WERI-Rb-1 (cell line): ENCODE measurements at regions not wholly inside any gene's neighbourhood (a gene's known extent, or its start where the extent isn't known, plus 50 kb on each side); places are given as distances from the start of the nearest gene placed in this dataset.

Experiments used
- DNase-seq: peaks from one replicate; pipeline ENCODE4 v3.0.0-alpha.2; 2020
- H3K27ac ChIP-seq: fragments of 250-450 bp; sonication (Bioruptor Pico); 2 replicates; pipeline ENCODE4 v1.5.1; 2020; ENCODE audit warnings: mild to moderate bottlenecking, moderate library complexity
- H3K27me3 ChIP-seq: fragments of 250-450 bp; sonication (Bioruptor Pico); 2 replicates; pipeline ENCODE4 v1.5.1; 2021; ENCODE audit warnings: mild to moderate bottlenecking, low read depth, moderate library complexity; ENCODE audit not compliant: insufficient read depth, severe bottlenecking
- H3K36me3 ChIP-seq: fragments of 250-450 bp; sonication (Bioruptor Pico); 2 replicates; pipeline ENCODE4 v1.5.1; 2020; ENCODE audit warnings: mild to moderate bottlenecking, moderate library complexity
- H3K4me3 ChIP-seq: 2 replicates; pipeline ENCODE4 v1.5.1; 2011; ENCODE audit warnings: low read depth, mild to moderate bottlenecking, control low read depth, low read length
- H3K9me3 ChIP-seq: fragments of 250-450 bp; sonication (Bioruptor Pico); 2 replicates; pipeline ENCODE4 v1.5.1; 2021; ENCODE audit warnings: mild to moderate bottlenecking, moderate library complexity; ENCODE audit not compliant: severe bottlenecking
- TF ChIP-seq, protein P1 (sequence below): IDR thresholded peaks from 2 replicates; pipeline ENCODE4 v1.5.1; 2011; ENCODE audit warnings: low read depth, mild to moderate bottlenecking, control low read depth, inconsistent platforms, low read length

DNA sequence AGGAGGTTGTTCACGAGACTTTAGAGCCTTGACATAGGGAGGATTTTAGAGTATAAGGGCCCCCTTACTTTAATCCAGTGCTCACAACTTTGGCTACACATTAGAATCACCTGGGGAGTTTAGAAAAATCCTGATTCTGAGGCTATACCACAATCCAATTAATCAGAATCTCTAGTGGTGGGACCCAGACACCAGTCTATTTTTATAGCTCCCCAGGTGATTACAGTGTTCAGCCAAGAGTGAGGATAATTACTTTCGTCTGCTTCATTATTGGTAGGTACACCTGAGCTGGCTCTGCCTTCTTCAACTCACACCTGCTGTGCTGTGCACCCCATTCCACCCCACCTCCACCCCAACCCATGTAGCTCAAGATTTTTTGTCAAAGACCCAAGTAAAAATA is 141.3 kb upstream of the EPB41L4A start:
- TF ChIP-seq, protein P1, sequence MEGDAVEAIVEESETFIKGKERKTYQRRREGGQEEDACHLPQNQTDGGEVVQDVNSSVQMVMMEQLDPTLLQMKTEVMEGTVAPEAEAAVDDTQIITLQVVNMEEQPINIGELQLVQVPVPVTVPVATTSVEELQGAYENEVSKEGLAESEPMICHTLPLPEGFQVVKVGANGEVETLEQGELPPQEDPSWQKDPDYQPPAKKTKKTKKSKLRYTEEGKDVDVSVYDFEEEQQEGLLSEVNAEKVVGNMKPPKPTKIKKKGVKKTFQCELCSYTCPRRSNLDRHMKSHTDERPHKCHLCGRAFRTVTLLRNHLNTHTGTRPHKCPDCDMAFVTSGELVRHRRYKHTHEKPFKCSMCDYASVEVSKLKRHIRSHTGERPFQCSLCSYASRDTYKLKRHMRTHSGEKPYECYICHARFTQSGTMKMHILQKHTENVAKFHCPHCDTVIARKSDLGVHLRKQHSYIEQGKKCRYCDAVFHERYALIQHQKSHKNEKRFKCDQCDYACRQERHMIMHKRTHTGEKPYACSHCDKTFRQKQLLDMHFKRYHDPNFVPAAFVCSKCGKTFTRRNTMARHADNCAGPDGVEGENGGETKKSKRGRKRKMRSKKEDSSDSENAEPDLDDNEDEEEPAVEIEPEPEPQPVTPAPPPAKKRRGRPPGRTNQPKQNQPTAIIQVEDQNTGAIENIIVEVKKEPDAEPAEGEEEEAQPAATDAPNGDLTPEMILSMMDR: no peak
- no peak for DNase-seq
- H3K36me3 ChIP-seq: no peaks in the 10 kb centered on the region
- no peak overlapping the region for H3K4me3 ChIP-seq
- H3K27me3 ChIP-seq: no peaks in the 10 kb centered on the region
- no peak overlapping the region for H3K27ac ChIP-seq
- H3K9me3 ChIP-seq: peaks cover 13% of the 10 kb centered on the region

DNA sequence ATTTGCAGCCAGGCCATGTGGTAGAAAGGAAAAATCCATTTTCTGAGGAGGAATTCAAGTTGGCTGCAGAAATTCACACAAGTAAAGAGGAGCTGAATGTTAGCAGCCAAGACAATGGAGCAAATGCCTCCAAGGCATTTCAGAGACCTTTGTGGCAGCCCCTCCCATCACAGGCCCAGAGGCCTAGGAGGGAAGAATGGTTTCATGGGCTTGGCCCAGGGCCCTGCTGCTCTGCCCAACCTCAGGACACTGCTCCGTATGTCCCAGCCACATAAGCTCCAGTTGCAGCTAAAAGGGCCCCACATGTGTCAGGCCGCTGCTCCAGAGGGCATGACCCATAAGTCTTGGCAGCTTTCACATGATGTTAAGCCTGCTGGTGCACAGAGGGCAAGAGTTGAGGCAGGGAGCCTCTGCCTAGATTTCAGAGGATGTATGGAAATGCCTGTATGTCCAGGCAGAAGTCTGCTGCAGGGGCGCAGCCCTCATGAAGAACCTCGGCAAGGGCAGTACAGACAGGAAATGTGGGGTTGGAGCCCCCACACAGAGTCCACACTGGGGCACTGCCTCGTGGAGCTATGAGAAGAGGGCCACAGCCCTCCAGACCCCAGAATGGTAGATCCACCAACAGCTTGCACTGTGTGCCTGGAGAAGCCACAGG is 144.2 kb upstream of the EPB41L4A start:
- Histone ChIP-seq H3K9me3 (peaks cover 13% of the 10 kb centered on the region), H3K36me3 (no peaks in the 10 kb centered on the region), H3K27me3 (no peaks in the 10 kb centered on the region), H3K27ac (no peak overlapping the region), H3K4me3 (no peak overlapping the region)
- no peak for DNase-seq
- TF ChIP-seq, protein P1: no peak

DNA sequence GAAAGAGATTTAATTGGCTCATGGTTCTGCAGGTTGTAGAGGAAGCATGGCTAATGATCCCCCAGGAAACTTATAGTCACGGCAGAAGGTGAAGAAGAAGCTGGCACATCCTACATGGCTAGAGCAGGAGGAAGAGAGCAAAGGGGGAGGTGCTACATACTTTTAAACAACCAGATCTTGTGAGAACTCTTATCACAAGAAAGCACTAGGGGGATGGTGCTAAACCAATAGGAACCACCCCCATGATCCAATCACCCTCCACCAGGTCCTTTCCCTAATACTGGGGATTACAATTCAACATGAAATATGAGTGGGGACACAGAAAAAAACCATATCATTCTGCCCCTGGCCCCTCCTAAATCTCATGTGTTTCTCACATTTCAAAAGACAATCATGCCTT is 147.2 kb upstream of the EPB41L4A start:
- no peaks in the 10 kb centered on the region for H3K36me3 ChIP-seq
- TF ChIP-seq, protein P1: no peak
- no peak overlapping the region for H3K27ac ChIP-seq
- DNase-seq: no peak
- no peak overlapping the region for H3K4me3 ChIP-seq
- H3K27me3 ChIP-seq: no peaks in the 10 kb centered on the region
- H3K9me3 ChIP-seq: peaks cover 13% of the 10 kb centered on the region

DNA sequence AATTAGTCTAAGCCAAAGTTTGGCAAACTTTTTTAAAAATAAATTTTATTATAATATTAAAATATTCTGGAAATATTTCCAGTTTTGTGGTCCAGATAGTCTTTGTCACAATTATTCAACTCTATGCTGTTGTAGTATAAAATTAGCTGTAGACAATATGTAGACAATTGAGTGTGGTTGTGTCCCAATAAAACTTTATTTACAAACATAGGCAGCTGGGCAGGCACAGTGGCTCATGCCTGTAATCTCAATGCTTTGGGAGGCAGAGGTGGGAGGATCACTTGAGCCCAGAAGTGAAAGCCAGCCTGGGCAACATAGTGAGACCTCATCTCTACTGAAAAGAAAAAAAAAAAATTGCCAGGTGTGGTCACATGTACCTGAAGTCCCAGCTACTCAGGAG is 150.5 kb upstream of the EPB41L4A start:
- no peaks in the 10 kb centered on the region for H3K27me3 ChIP-seq
- H3K36me3 ChIP-seq: no peaks in the 10 kb centered on the region
- DNase-seq: no peak
- no peaks in the 10 kb centered on the region for H3K9me3 ChIP-seq
- TF ChIP-seq, protein P1: no peak
- H3K27ac ChIP-seq: no peak overlapping the region
- no peak overlapping the region for H3K4me3 ChIP-seq

DNA sequence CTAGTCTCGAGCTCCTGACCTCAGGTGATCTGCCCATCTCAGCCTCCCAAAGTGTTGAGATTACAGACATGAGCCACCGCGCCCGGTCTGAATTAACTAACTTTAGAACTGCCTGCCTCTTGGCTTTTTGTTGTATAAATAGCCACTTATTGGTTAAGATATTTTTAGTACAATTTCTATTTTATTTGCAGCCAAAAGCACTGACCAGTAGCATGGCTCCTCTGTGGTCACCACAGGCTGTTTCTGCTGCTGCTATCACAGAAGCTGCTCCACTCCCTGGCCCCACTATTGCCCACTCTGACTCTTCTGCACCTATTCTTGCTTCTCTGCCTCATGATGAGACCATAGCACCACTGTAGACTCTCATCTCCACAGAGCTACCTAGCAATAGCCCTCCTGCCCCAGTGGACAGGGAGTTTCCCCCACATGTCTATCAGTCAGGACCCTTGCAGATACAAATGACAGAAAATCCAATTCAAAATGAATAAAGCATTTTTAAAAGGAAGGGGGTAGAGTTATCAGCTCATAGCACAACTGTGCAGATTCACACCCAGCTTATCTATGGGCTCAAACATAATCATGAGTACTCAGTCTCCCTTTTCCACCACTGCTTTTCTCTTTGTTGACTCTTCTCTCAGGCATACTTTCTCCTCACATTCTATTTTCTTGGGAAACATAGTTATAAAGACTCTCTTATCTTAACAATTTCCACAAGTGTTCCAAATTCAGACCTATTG is 151.8 kb upstream of the EPB41L4A start:
- Histone ChIP-seq H3K27me3 (no peaks in the 10 kb centered on the region), H3K4me3 (no peak overlapping the region), H3K36me3 (no peaks in the 10 kb centered on the region), H3K27ac (no peak overlapping the region), H3K9me3 (no peaks in the 10 kb centered on the region)
- TF ChIP-seq, protein P1: no peak
- no peak for DNase-seq

DNA sequence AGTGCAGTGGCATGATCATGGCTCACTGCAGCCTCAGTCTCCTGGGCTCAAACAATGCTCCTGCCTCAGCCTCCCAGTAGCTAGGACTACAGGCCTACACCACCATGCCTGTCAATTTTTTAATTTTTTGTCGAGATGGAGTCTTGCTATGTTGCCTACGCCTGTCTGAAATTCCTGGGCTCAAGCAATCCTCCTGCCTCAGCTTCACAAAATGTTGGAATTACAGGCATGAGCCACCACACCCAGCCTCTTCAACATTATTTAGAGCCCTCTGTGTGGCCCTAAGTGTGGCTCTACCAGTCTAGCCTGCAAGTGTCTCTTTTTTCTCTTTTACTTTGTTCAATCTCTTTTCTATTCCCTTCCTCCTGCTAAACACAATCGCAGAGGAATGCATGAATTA is 154.4 kb upstream of the EPB41L4A start:
- DNase-seq: no peak
- TF ChIP-seq, protein P1: no peak
- Histone ChIP-seq H3K36me3 (no peaks in the 10 kb centered on the region), H3K4me3 (no peak overlapping the region), H3K27ac (no peak overlapping the region), H3K9me3 (no peaks in the 10 kb centered on the region), H3K27me3 (no peaks in the 10 kb centered on the region)
